Esophagus muscularis mucosa (tissue), 4 donors: ENCODE measurements at regions not wholly inside any gene's neighbourhood (a gene's known extent, or its start where the extent isn't known, plus 50 kb on each side); places are given as distances from the start of the nearest gene placed in this dataset.

Experiments used
- DNase-seq: peaks from one replicate; pipeline ENCODE4 v3.0.0-alpha.2; 2017; ENCODE audit errors: extremely low spot score
- H3K27ac ChIP-seq, 4 donors: fragments of 200-600 bp; sonication (generic); replicated peaks in 1 of 4; 1 replicate in 3 of 4; 2 replicates in 1 of 4; pipeline ENCODE4 v1.5.1; 2016 to 2019; ENCODE audit warnings: mild to moderate bottlenecking in 1 of 4
- H3K27me3 ChIP-seq, 4 donors: fragments of 200-600 bp; sonication (generic); one replicate each; pipeline versions ENCODE4 v1.5.1 to v1.6.0; 2016 to 2019
- H3K36me3 ChIP-seq, 4 donors: fragments of 200-600 bp; sonication (generic); one replicate each; pipeline ENCODE4 v1.5.1; 2016 to 2019
- H3K4me1 ChIP-seq, 4 donors: fragments of 200-600 bp; sonication (generic); one replicate each; pipeline ENCODE4 v1.5.1; 2016 to 2019
- H3K4me3 ChIP-seq, 4 donors: fragments of 200-600 bp; sonication (generic); 1 replicate in 2 of 4; 2 replicates in 2 of 4; pipeline ENCODE4 v1.5.1; 2016 to 2019; ENCODE audit warnings: mild to moderate bottlenecking in 4 of 4, moderate library complexity in 1 of 4
- H3K9me3 ChIP-seq, 4 donors: fragments of 200-600 bp; sonication (generic); 1 replicate in 3 of 4; 2 replicates in 1 of 4; pipeline ENCODE4 v1.5.1; 2016 to 2019
- CTCF ChIP-seq, 3 experiments: fragments of 200-600 bp in 2 of 3; fragments of 450-650 bp in 1 of 3; sonication (generic) in 2 of 3; IDR thresholded peaks; one replicate each; pipeline ENCODE4 v1.5.1; 2017 to 2019; ENCODE audit warnings: antibody characterized with exemption in 3 of 3, mild to moderate bottlenecking in 2 of 3, moderate library complexity in 1 of 3
- EP300 ChIP-seq: sonication (generic); formaldehyde crosslinking; IDR thresholded peaks from one replicate; pipeline ENCODE4 v1.6.1; 2017; ENCODE audit warnings: antibody characterized with exemption
- POLR2A ChIP-seq: fragments of 450-650 bp; IDR thresholded peaks from one replicate; pipeline ENCODE4 v1.6.1; 2017; ENCODE audit warnings: antibody characterized with exemption, moderate library complexity, mild to moderate bottlenecking, low read depth
- POLR2AphosphoS5 ChIP-seq, 2 donors: sonication (generic); formaldehyde crosslinking; IDR thresholded peaks; one replicate each; pipeline ENCODE4 v1.6.1; 2017; ENCODE audit warnings: antibody characterized with exemption in 2 of 2
- WGBS: methylation state at CpG from one replicate; pipeline ENCODE4 v1.1.5; 2018; 5-methylcytosine and 5-hydroxymethylcytosine counted together
- intact Hi-C: fragments of 100-400 bp; cut with DNase I; formaldehyde crosslinking; loops from one replicate; pipeline ENCODE4 v1.15.1; 2023

GRCh38 chr9:79382458-79382857 is 189.3 kb upstream of the TLE4 start:
- TF ChIP-seq POLR2AphosphoS5 (IDR thresholded peaks at IDR 0.05) = no peak
- TF ChIP-seq POLR2A = no peak
- TF ChIP-seq CTCF (IDR thresholded peaks at IDR 0.05) = no peak
- TF ChIP-seq EP300 = no peak
- no peak overlapping the region for H3K27ac ChIP-seq
- no peaks in the 10 kb centered on the region for H3K4me1 ChIP-seq
- intact Hi-C loops = no loop called here
- H3K9me3 ChIP-seq = peaks cover 0 to 12% (median 4%) of the 10 kb centered on the region in 4 donors
- 44% methylated on average over 2 of the region's 2 CpGs for WGBS
- no peaks in the 10 kb centered on the region for H3K36me3 ChIP-seq
- H3K27me3 ChIP-seq = no peaks in the 10 kb centered on the region
- H3K4me3 ChIP-seq = no peak overlapping the region
- no peak for DNase-seq

- Histone ChIP-seq H3K9me3 (peaks cover 0 to 12% (median 4%) of the 10 kb centered on the region in 4 donors), H3K27ac (no peak overlapping the region), H3K27me3 (no peaks in the 10 kb centered on the region), H3K4me3 (no peak overlapping the region), H3K4me1 (no peaks in the 10 kb centered on the region), H3K36me3 (no peaks in the 10 kb centered on the region)
- no peak for DNase-seq
- TF ChIP-seq POLR2A (no peak), EP300 (no peak), POLR2AphosphoS5 (IDR thresholded peaks at IDR 0.05) (no peak), CTCF (IDR thresholded peaks at IDR 0.05) (no peak)
- intact Hi-C loops = no loop called here
These were observed 188.7 kb upstream of the TLE4 start for GRCh38 chr9:79383096-79383495.

DNA sequence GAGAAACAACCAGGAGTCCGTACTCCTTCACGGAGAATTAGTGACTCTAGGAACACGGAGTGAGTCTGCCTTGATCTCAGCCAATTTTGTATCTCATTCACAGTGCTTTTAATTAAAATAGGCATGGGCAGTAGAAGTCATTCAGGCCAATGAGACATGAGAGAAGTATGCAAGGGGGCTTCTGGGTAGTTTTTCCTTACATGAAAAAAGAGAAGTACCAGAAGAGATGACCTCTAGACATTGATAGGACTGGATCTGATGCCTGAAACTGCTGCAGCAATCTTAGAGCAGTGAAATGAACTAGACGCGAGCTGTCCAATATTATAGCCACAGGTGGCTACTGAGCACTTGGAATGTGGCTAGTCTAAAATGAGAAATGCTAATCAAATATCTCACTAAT is 187.7 kb upstream of the TLE4 start:
- no peak overlapping the region for H3K4me3 ChIP-seq
- H3K9me3 ChIP-seq = peaks cover 0 to 10% (median 4%) of the 10 kb centered on the region in 4 donors
- TF ChIP-seq POLR2AphosphoS5 (IDR thresholded peaks at IDR 0.05) = no peak
- TF ChIP-seq POLR2A = no peak
- TF ChIP-seq CTCF (IDR thresholded peaks at IDR 0.05) = no peak
- no peak for TF ChIP-seq EP300
- intact Hi-C loops = no loop called here
- H3K4me1 ChIP-seq = no peaks in the 10 kb centered on the region
- H3K27me3 ChIP-seq = no peaks in the 10 kb centered on the region
- WGBS = 96% methylated on average over 5 of the region's 5 CpGs
- H3K27ac ChIP-seq = no peak overlapping the region
- H3K36me3 ChIP-seq = no peaks in the 10 kb centered on the region
- DNase-seq = no peak

- intact Hi-C loops = no loop called here
- WGBS = 86% methylated on average over 1 of the region's 1 CpG
These were observed 187.3 kb upstream of the TLE4 start for GRCh38 chr9:79384501-79384900.

More at GRCh38 chr9:79384501-79384900, 187.3 kb upstream of the TLE4 start:
- no peaks in the 10 kb centered on the region for H3K4me1 ChIP-seq
- H3K27ac ChIP-seq = no peak overlapping the region
- no peak overlapping the region for H3K4me3 ChIP-seq
- DNase-seq = no peak
- H3K36me3 ChIP-seq = no peaks in the 10 kb centered on the region
- peaks cover 0 to 6% (median 2%) of the 10 kb centered on the region in 4 donors for H3K9me3 ChIP-seq
- TF ChIP-seq CTCF (IDR thresholded peaks at IDR 0.05) (no peak), EP300 (no peak), POLR2A (no peak)
- H3K27me3 ChIP-seq = no peaks in the 10 kb centered on the region
